WTC11 (cell line): ENCODE measurements at regions not wholly inside any gene's neighbourhood (a gene's known extent, or its start where the extent isn't known, plus 50 kb on each side); places are given as distances from the start of the nearest gene placed in this dataset.

Experiments used
- ATF3 ChIP-seq: sonication (generic); formaldehyde crosslinking; conservative IDR thresholded peaks from 2 replicates; pipeline ENCODE4 v1.8.1; 2022; ENCODE audit warnings: mild to moderate bottlenecking, missing genetic modification reagents
- CBFB ChIP-seq: sonication (generic); formaldehyde crosslinking; IDR thresholded peaks from 2 replicates; pipeline ENCODE4 v1.8.1; 2022; ENCODE audit warnings: mild to moderate bottlenecking, low read depth, missing genetic modification reagents
- CTCF ChIP-seq: fragments of 200-600 bp; IDR thresholded peaks from 2 replicates; pipeline ENCODE4 v1.8.0; 2022; ENCODE audit warnings: antibody characterized with exemption
- ESRRA ChIP-seq: sonication (generic); formaldehyde crosslinking; IDR thresholded peaks from 2 replicates; pipeline ENCODE4 v1.8.1; 2022; ENCODE audit warnings: mild to moderate bottlenecking, missing genetic modification reagents, borderline replicate concordance
- ETV6 ChIP-seq: sonication (generic); formaldehyde crosslinking; IDR thresholded peaks from 2 replicates; pipeline ENCODE4 v1.8.1; 2022; ENCODE audit warnings: mild to moderate bottlenecking, missing genetic modification reagents
- GTF2I ChIP-seq: fragments of 250-450 bp; sonication (Bioruptor Pico); conservative IDR thresholded peaks from 2 replicates; pipeline ENCODE4 v1.4.0; 2021; ENCODE audit warnings: mild to moderate bottlenecking
- IRF2 ChIP-seq: sonication (generic); formaldehyde crosslinking; IDR thresholded peaks from 2 replicates; pipeline ENCODE4 v1.8.0; 2022; ENCODE audit warnings: low read depth, missing genetic modification reagents, borderline replicate concordance
- NR2C2 ChIP-seq: sonication (generic); formaldehyde crosslinking; IDR thresholded peaks from 2 replicates; pipeline ENCODE4 v1.8.0; 2022; ENCODE audit warnings: mild to moderate bottlenecking, missing genetic modification reagents
- TEAD4 ChIP-seq: sonication (generic); formaldehyde crosslinking; IDR thresholded peaks from 2 replicates; pipeline ENCODE4 v1.8.0; 2022; ENCODE audit warnings: mild to moderate bottlenecking, missing genetic modification reagents
- ZNF263 ChIP-seq: sonication (generic); formaldehyde crosslinking; IDR thresholded peaks from 2 replicates; pipeline ENCODE4 v1.8.1; 2022; ENCODE audit warnings: low read depth, mild to moderate bottlenecking, moderate library complexity, missing genetic modification reagents
- ZNF317 ChIP-seq: sonication (generic); formaldehyde crosslinking; IDR thresholded peaks from 2 replicates; pipeline ENCODE4 v1.8.1; 2023; ENCODE audit warnings: low read depth, mild to moderate bottlenecking, moderate library complexity, missing genetic modification reagents, borderline replicate concordance
- TF ChIP-seq, protein P1 (sequence below): sonication (generic); formaldehyde crosslinking; IDR thresholded peaks from 2 replicates; pipeline ENCODE4 v1.8.0; 2022; ENCODE audit warnings: mild to moderate bottlenecking, missing genetic modification reagents
- TF ChIP-seq, protein P2 (sequence below): sonication (generic); formaldehyde crosslinking; IDR thresholded peaks from 2 replicates; pipeline ENCODE4 v1.8.0; 2022; ENCODE audit warnings: mild to moderate bottlenecking, missing genetic modification reagents

- TF ChIP-seq CTCF (no peak), ZNF263 (no peak), TEAD4 (CRISPR knock-in tag) (no peak), GTF2I (CRISPR knock-in tag) (no peak), ETV6 (CRISPR knock-in tag) (no peak), NR2C2 (CRISPR knock-in tag) (no peak), ZNF317 (CRISPR knock-in tag) (no peak), ESRRA (CRISPR knock-in tag) (no peak), CBFB (CRISPR knock-in tag) (no peak), ATF3 (no peak), IRF2 (CRISPR knock-in tag) (no peak)
- TF ChIP-seq, protein P1, sequence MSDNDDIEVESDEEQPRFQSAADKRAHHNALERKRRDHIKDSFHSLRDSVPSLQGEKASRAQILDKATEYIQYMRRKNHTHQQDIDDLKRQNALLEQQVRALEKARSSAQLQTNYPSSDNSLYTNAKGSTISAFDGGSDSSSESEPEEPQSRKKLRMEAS = no peak
- TF ChIP-seq, protein P2, sequence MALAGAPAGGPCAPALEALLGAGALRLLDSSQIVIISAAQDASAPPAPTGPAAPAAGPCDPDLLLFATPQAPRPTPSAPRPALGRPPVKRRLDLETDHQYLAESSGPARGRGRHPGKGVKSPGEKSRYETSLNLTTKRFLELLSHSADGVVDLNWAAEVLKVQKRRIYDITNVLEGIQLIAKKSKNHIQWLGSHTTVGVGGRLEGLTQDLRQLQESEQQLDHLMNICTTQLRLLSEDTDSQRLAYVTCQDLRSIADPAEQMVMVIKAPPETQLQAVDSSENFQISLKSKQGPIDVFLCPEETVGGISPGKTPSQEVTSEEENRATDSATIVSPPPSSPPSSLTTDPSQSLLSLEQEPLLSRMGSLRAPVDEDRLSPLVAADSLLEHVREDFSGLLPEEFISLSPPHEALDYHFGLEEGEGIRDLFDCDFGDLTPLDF (CRISPR knock-in tag) = no peak
These were observed 159.4 kb upstream of the PRR16 start for GRCh38 chr5:120304663-120305062.
